A549 (cell line): ENCODE measurements at regions not wholly inside any gene's neighbourhood (a gene's known extent, or its start where the extent isn't known, plus 50 kb on each side); places are given as distances from the start of the nearest gene placed in this dataset.

ENCODE experiments used
- ATAC-seq, 2 experiments: fragments of 200-7000 bp in 1 of 2; fragments of >200 bp in 1 of 2; cut with Nextera tagmentation in 1 of 2; cut with Tn5 transposase in 1 of 2; 3 replicates each; pipeline versions ENCODE4 v1.8.0 to v1.9.1; 2018 to 2020; ENCODE audit warnings: mild to moderate bottlenecking in 1 of 2, moderate library complexity in 1 of 2
- CTCF ChIA-PET: fragments of 300-600 bp; sonication (Branson Sonifier 250); formaldehyde crosslinking; extraction: SDS; loops from one replicate; lab custom pipeline; 2021; ENCODE audit warnings: antibody characterized with exemption, inconsistent platforms; lab: Yijun Ruan, JAX
- POLR2A ChIA-PET: fragments of 350-600 bp; formaldehyde crosslinking; extraction: SDS; loops from one replicate; lab custom pipeline; 2021; ENCODE audit warnings: antibody characterized with exemption, inconsistent platforms; lab: Yijun Ruan, JAX
- DNase-seq, 2 experiments: peaks; one replicate each; pipeline versions ENCODE4 v3.0.0 to v3.0.0-alpha.2; 2011 to 2016; ENCODE audit warnings: low read depth in 1 of 2, low spot score in 1 of 2
- FAIRE-seq: peaks from 2 replicates; lab custom pipeline; 2011; peaks lifted over from hg19 to GRCh38; lab: Jason Lieb, UNC
- H3K27ac ChIP-seq, 2 experiments: fragments of >200 bp; sonication (Bioruptor Twin); formaldehyde crosslinking; 3 replicates each; pipeline ENCODE4 v1.5.1; 2016 to 2017
- H3K4me1 ChIP-seq: fragments of >200 bp; sonication (Bioruptor Twin); formaldehyde crosslinking; 3 replicates; pipeline ENCODE4 v1.6.1; 2016
- H3K4me2 ChIP-seq: fragments of >200 bp; sonication (Bioruptor Twin); formaldehyde crosslinking; 3 replicates; pipeline ENCODE4 v1.6.1; 2016
- H3K4me3 ChIP-seq: fragments of >200 bp; sonication (Bioruptor Twin); formaldehyde crosslinking; 3 replicates; pipeline ENCODE4 v1.5.1; 2016
- H3K9me3 ChIP-seq: fragments of >200 bp; sonication (Bioruptor Twin); formaldehyde crosslinking; 3 replicates; pipeline ENCODE4 v1.6.1; 2016
- CBX2 ChIP-seq: fragments of 200-600 bp; sonication (generic); IDR thresholded peaks from 2 replicates; pipeline ENCODE4 v1.6.1; 2016; ENCODE audit warnings: low read depth, mild to moderate bottlenecking, borderline replicate concordance
- CHD4 ChIP-seq: fragments of 200-600 bp; sonication (generic); IDR thresholded peaks from 2 replicates; pipeline ENCODE4 v1.6.1; 2016; ENCODE audit warnings: antibody characterized with exemption, mild to moderate bottlenecking, borderline replicate concordance
- EHF ChIP-seq: fragments of 250-450 bp; sonication (Bioruptor Pico); IDR thresholded peaks from 2 replicates; pipeline ENCODE4 v1.5.0; 2020; ENCODE audit warnings: mild to moderate bottlenecking
- EP300 ChIP-seq, 2 experiments: fragments of >200 bp; sonication (Bioruptor Twin); formaldehyde crosslinking; IDR thresholded peaks; 2 replicates in 1 of 2; 3 replicates in 1 of 2; pipeline ENCODE4 v1.6.1; 2016 to 2017
- ESRRA ChIP-seq: fragments of 150-350 bp; IDR thresholded peaks from 2 replicates; pipeline ENCODE4 v1.6.1; 2014; ENCODE audit warnings: mild to moderate bottlenecking, low read length, borderline replicate concordance
- FOSB ChIP-seq: fragments of 250-450 bp; sonication (Bioruptor Pico); IDR thresholded peaks from 2 replicates; pipeline ENCODE4 v1.5.0; 2020; ENCODE audit warnings: mild to moderate bottlenecking, moderate library complexity
- FOXS1 ChIP-seq: fragments of 250-450 bp; sonication (Bioruptor Pico); IDR thresholded peaks from 2 replicates; pipeline ENCODE4 v1.5.0; 2020; ENCODE audit warnings: mild to moderate bottlenecking, moderate library complexity
- JUN ChIP-seq, 2 experiments: fragments of >200 bp; sonication (Bioruptor Twin); formaldehyde crosslinking; IDR thresholded peaks; 2 replicates in 1 of 2; 3 replicates in 1 of 2; pipeline ENCODE4 v1.6.1; 2016 to 2017
- KDM1A ChIP-seq: fragments of 200-600 bp; sonication (generic); IDR thresholded peaks from 2 replicates; pipeline ENCODE4 v1.6.1; 2016; ENCODE audit warnings: low read depth, mild to moderate bottlenecking
- KDM5A ChIP-seq: fragments of 200-600 bp; sonication (generic); IDR thresholded peaks from 2 replicates; pipeline ENCODE4 v1.6.1; 2016; ENCODE audit warnings: antibody characterized with exemption, mild to moderate bottlenecking
- MAFK ChIP-seq: fragments of 450-650 bp; IDR thresholded peaks from 2 replicates; pipeline ENCODE4 v1.6.1; 2014; ENCODE audit not compliant: partially characterized antibody
- NPAS2 ChIP-seq: fragments of 250-450 bp; sonication (Bioruptor Pico); IDR thresholded peaks from 2 replicates; pipeline ENCODE4 v1.8.0; 2022; ENCODE audit warnings: mild to moderate bottlenecking, moderate library complexity, borderline replicate concordance
- NR3C1 ChIP-seq: fragments of >200 bp; sonication (Bioruptor Twin); formaldehyde crosslinking; IDR thresholded peaks from 3 replicates; pipeline ENCODE4 v1.6.1; 2017
- PHF8 ChIP-seq: fragments of 200-600 bp; sonication (generic); IDR thresholded peaks from 2 replicates; pipeline ENCODE4 v1.6.1; 2016; ENCODE audit warnings: low read depth, mild to moderate bottlenecking, antibody characterized with exemption, moderate library complexity, borderline replicate concordance
- POLR2A ChIP-seq: IDR thresholded peaks from 2 replicates; pipeline ENCODE4 v1.6.1; 2012; ENCODE audit warnings: mild to moderate bottlenecking, low read length
- RAD21 ChIP-seq, 2 experiments: fragments of >200 bp in 1 of 2; sonication (Bioruptor Twin) in 1 of 2; formaldehyde crosslinking in 1 of 2; IDR thresholded peaks in 1 of 2; conservative IDR thresholded peaks in 1 of 2; 2 replicates in 1 of 2; 3 replicates in 1 of 2; pipeline ENCODE4 v1.6.1; 2012 to 2018; ENCODE audit warnings: inconsistent platforms in 1 of 2
- ZNF302 ChIP-seq: fragments of 250-450 bp; sonication (Bioruptor Pico); IDR thresholded peaks from 2 replicates; pipeline ENCODE4 v1.9.0; 2021; ENCODE audit warnings: inconsistent platforms, mild to moderate bottlenecking, moderate library complexity
- ZSCAN20 ChIP-seq: fragments of 250-450 bp; sonication (Bioruptor Pico); IDR thresholded peaks from 2 replicates; pipeline ENCODE4 v1.8.0; 2022; ENCODE audit warnings: mild to moderate bottlenecking, moderate library complexity
- WGBS: methylation state at CpG from one replicate; pipeline ENCODE4 v1.1.6; 2017; ENCODE audit errors: missing lambda C conversion rate; 5-methylcytosine and 5-hydroxymethylcytosine counted together
- TF ChIP-seq, protein P1 (sequence below): IDR thresholded peaks from 2 replicates; pipeline ENCODE4 v1.6.1; 2012
- TF ChIP-seq, protein P2 (sequence below): fragments of 150-350 bp; IDR thresholded peaks from 2 replicates; pipeline ENCODE4 v1.6.1; 2014; ENCODE audit warnings: low read depth, mild to moderate bottlenecking, low read length
- TF ChIP-seq, protein P3 (sequence below): fragments of 250-450 bp; sonication (Bioruptor Pico); IDR thresholded peaks from 2 replicates; pipeline ENCODE4 v1.5.0; 2021; ENCODE audit warnings: mild to moderate bottlenecking, moderate library complexity, borderline replicate concordance
- TF ChIP-seq, protein P4 (sequence below): fragments of >200 bp; sonication (Bioruptor Twin); formaldehyde crosslinking; IDR thresholded peaks from 2 replicates; pipeline ENCODE4 v1.6.1; 2016

DNA sequence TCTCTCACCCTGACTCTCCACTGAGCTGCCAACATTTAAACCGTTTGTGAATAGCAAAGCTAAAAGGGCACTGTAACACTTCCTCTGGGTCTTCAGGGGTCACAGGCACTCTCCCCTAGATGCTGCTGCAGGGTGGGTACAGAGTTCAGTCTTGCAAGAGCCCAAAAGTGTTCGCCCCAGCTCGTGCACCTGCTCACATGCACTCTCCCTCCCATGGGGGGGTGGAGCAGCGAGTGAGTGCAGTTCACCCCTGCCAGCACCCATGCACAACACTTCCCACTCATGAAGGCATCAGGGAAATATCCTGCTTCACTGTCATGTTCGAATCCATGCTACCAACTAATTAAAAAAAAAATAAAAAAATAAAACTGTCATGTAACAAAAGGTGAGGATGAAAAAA is 950.7 kb upstream of the PRR20A start:
- no peak for FAIRE-seq
- Histone ChIP-seq H3K4me1 (no peaks in the 10 kb centered on the region), H3K4me2 (no peak overlapping the region), H3K4me3 (no peak overlapping the region), H3K9me3 (no peaks in the 10 kb centered on the region), H3K27ac (no peak overlapping the region)
- ChIA-PET CTCF (no interaction called here), POLR2A (no interaction called here)
- TF ChIP-seq ZSCAN20 (CRISPR knock-in tag), result no peak
- TF ChIP-seq ESRRA, result no peak
- no peak for TF ChIP-seq CBX2
- TF ChIP-seq PHF8, result no peak
- TF ChIP-seq, protein P1, sequence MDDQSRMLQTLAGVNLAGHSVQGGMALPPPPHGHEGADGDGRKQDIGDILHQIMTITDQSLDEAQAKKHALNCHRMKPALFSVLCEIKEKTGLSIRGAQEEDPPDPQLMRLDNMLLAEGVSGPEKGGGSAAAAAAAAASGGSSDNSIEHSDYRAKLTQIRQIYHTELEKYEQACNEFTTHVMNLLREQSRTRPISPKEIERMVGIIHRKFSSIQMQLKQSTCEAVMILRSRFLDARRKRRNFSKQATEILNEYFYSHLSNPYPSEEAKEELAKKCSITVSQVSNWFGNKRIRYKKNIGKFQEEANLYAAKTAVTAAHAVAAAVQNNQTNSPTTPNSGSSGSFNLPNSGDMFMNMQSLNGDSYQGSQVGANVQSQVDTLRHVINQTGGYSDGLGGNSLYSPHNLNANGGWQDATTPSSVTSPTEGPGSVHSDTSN, result no peak
- TF ChIP-seq RAD21 (conservative IDR thresholded peaks at IDR 0.05 in 1 of 2, IDR thresholded peaks at IDR 0.05 in 1 of 2), result no peak
- no peak for TF ChIP-seq FOSB (CRISPR knock-in tag)
- TF ChIP-seq, protein P2, sequence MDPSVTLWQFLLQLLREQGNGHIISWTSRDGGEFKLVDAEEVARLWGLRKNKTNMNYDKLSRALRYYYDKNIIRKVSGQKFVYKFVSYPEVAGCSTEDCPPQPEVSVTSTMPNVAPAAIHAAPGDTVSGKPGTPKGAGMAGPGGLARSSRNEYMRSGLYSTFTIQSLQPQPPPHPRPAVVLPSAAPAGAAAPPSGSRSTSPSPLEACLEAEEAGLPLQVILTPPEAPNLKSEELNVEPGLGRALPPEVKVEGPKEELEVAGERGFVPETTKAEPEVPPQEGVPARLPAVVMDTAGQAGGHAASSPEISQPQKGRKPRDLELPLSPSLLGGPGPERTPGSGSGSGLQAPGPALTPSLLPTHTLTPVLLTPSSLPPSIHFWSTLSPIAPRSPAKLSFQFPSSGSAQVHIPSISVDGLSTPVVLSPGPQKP, result no peak
- no peak for TF ChIP-seq EHF (CRISPR knock-in tag)
- TF ChIP-seq CHD4, result no peak
- TF ChIP-seq, protein P3, sequence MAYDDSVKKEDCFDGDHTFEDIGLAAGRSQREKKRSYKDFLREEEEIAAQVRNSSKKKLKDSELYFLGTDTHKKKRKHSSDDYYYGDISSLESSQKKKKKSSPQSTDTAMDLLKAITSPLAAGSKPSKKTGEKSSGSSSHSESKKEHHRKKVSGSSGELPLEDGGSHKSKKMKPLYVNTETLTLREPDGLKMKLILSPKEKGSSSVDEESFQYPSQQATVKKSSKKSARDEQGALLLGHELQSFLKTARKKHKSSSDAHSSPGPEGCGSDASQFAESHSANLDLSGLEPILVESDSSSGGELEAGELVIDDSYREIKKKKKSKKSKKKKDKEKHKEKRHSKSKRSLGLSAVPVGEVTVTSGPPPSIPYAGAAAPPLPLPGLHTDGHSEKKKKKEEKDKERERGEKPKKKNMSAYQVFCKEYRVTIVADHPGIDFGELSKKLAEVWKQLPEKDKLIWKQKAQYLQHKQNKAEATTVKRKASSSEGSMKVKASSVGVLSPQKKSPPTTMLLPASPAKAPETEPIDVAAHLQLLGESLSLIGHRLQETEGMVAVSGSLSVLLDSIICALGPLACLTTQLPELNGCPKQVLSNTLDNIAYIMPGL, result no peak
- no peak for TF ChIP-seq EP300 (IDR thresholded peaks at IDR 0.05)
- TF ChIP-seq MAFK, result no peak
- no peak for TF ChIP-seq NPAS2 (CRISPR knock-in tag)
- no peak for TF ChIP-seq FOXS1 (CRISPR knock-in tag)
- TF ChIP-seq JUN (IDR thresholded peaks at IDR 0.05), result no peak
- WGBS, result 2% methylated on average over 5 of the region's 5 CpGs
- no peak for DNase-seq
- no peak for ATAC-seq

DNA sequence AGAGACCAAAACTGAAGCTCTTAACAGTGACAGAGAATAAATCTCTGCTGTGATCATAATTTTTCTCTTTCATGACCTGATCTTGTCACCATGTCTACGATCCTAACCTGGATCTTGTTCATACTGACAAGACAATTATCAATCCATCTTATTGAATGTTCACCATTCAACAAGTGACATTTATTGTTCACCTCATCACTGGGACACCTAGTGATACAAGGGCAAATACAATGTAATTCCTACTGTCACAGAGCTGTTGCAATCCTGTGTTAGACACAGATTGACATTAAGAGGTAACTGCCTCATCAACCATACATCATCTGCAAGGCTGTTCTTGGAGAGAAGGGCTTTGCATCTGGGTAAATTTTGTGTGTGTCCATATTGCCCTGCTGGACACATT is 942.4 kb upstream of the PRR20A start:
- Histone ChIP-seq H3K4me3 (no peak overlapping the region), H3K9me3 (no peaks in the 10 kb centered on the region)
- DNase-seq, result no peak
- WGBS, result 0% methylated on average over 1 of the region's 1 CpG
- TF ChIP-seq ZNF302 (CRISPR knock-in tag) (no peak), ESRRA (no peak), POLR2A (no peak), KDM1A (no peak), NPAS2 (CRISPR knock-in tag) (no peak), KDM5A (no peak), NR3C1 (no peak)
- TF ChIP-seq, protein P4, sequence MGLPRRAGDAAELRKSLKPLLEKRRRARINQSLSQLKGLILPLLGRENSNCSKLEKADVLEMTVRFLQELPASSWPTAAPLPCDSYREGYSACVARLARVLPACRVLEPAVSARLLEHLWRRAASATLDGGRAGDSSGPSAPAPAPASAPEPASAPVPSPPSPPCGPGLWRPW, result no peak
- TF ChIP-seq, all 56 proteins: peak for 0
- ATAC-seq (no peak), FAIRE-seq (no peak)
- H3K4me2 ChIP-seq, result no peak overlapping the region
- ChIA-PET POLR2A (no interaction called here), CTCF (no interaction called here)
- no peak overlapping the region for H3K27ac ChIP-seq
- H3K4me1 ChIP-seq, result no peaks in the 10 kb centered on the region
